HG03196 (cell line): ENCODE measurements at regions not wholly inside any gene's neighbourhood (a gene's known extent, or its start where the extent isn't known, plus 50 kb on each side); places are given as distances from the start of the nearest gene placed in this dataset.

Experiments
- ATAC-seq: cut with Tn5 transposase; IDR thresholded peaks from one replicate; pipeline ENCODE4 v1.9.1; 2021; ENCODE audit not compliant: unreplicated experiment

DNA sequence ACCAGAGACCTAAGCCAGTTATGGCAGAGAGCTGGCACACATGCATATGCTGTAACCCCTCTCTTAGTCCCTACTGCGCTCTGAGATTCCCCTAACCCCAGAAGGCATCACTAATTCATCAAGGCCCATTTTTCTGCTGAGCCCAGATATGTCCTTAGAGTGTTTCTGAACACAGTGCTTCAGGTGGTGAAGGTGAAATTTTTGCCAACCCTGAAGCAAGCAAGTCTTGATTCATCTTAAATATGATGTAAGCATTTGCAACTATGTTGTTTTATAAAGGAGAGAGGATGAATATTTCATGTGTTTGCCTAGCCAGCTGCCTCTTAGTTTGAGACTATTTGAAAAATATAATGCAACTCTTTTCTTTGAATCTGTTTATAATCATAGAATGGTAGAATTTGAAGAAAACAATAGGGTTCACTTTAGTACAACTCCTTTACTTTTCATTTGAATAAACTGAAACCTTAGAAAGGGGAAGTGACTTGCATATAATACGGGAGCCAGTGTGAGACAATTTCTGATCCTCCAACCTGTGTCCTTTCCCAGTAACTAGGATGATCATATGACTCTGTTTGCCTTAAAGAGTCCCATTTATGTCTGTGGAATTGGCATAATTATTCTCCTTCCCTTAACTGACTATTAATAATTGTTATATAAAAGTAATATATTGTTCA lies 194.3 kb upstream of the MTNR1B start:
- no peak for ATAC-seq

DNA sequence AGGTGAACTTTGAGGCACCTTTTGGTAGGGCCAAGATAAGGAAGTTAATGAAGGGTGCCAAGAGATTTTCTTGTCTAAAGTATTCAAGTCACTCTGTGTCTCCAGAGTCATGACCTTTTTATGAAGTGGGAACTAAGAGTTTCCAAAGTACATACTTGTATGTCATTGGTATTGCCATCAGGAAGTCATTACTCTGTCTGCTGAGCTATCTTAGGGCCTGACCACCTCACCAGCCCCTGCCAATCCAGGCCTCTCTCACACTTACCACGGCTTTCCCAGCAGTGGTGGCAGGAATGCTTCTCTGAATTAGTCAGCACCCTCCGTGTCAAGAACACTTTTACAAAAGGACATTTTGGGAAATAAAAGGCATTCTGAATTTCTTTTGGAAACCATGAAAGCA lies 192.8 kb upstream of the MTNR1B start:
- no peak for ATAC-seq

DNA sequence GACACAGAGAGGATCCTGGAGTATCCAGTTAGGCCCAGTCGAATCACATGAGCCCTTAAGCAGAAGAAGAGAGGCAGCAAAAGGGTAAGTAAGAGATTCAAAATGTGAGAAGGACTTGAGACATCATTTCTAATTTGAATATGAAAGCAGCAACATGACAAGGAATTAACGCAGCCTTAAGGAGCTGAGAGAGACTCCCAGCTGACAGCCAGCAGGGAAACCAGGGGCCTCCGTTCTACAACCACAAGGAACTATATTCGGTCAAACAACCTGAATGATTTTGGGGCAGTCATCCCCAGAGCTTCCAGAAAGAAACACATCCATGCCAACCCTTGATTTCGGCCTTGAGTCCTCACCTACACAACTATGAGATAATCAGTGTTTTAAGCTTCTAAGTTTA lies 189.7 kb upstream of the MTNR1B start:
- no peak for ATAC-seq

DNA sequence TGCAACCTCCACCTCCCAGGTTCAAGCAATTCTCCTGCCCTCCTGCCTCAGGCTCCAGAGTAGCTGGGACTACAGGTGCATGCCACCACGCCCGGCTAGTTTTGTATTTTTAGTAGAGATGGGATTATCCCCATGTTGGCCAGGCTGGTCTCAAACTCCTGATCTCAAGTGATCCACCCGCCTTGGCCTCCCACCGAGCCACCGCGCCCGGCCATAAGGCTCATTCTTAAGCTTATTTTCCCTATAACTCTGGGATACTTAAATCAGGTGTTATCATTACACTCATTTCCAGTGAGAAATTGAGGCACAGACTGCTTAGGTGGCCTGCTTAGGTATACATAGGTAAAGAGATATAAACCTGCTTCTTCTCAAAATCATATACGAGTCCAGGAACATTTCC lies 188.3 kb upstream of the MTNR1B start:
- ATAC-seq: no peak

DNA sequence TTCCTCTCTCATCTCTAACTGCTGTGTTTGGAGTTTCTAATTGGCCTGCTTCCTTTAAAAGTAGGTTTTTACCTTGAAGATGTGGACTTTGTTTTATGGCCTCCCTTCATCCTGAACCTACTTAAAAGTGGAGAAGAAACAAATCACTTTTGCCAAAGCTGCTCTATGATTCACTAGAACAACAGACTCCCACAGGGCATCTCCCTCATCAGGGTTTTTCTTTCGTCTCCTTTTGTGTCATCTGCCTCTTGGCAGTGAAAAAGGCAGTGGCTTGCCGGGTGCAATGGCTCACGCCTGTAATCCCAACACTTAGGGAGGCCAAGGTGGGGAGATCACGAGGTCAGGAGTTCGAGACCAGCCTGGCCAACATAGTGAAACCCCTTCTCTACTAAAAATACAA lies 186.6 kb upstream of the MTNR1B start:
- ATAC-seq: no peak

DNA sequence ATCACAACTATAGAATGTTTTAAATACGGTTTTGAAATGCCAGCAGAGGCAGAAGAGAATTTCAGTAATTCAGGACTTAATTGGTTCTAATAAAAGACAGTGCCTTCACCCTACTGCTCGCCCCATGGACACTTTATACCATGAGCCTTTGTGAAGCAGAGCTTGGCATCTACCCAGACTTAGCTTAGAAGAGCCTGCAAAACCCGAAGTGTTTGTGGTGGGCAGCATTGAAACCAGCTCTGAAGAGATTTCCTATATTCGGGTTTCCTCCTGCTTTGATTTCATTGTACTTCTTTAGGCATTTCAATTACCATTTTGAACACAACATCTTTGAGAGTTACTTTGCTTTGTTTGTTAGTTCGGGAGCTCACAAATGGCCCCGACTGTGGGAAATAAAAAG lies 185.1 kb upstream of the MTNR1B start:
- no peak for ATAC-seq

DNA sequence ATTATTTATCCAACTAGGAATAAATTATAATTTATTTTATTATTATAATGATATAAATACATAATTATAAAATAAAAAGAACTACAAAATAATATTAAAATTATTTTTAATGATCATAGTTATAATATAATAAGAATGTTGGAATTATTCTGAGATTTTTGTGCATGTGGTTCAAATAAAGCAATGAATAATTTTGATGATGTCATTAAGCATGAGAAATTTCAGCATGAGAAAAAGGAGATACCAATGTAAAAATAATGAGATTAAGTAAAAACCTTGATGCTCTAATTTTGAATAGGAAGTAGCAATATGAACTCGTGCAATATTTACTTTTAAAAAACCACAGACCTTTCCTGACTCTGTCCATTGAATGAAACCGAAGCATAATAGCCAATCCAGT lies 181.8 kb upstream of the MTNR1B start:
- ATAC-seq: no peak

DNA sequence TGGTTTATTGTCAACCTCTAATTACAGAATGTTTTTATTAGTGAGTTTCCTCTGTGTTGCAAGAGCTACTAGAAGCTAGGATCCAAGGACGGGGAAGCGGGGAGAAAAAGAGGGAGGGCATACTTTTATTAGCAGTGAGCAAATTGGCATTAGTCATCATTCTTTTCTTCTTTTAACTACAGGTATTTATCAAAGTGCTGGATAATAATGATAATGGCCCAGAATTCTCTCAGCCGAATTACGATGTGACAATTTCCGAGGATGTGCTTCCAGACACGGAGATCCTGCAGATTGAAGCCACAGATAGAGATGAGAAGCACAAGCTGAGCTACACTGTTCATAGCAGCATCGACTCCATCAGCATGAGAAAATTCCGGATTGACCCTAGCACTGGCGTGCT lies 179.7 kb upstream of the MTNR1B start:
- no peak for ATAC-seq

DNA sequence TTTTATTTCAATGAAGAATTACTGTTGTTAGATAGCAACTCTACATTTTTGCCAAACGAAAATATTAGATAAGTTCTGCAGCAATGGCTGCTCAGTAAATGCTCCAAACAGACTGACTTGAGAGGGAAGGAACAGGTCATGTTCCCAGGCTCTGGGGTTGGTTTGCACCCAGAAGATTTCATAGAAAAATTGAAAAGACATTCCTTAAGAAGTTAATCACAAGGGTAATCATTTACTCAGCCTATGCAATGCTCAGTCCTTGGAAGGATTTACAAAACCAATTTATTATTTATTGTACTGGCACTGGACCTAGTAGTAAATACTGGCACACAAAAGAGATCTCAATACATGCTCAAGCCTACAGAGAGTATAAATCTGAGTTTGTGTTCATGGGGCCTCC lies 179.1 kb upstream of the MTNR1B start:
- no peak for ATAC-seq

DNA sequence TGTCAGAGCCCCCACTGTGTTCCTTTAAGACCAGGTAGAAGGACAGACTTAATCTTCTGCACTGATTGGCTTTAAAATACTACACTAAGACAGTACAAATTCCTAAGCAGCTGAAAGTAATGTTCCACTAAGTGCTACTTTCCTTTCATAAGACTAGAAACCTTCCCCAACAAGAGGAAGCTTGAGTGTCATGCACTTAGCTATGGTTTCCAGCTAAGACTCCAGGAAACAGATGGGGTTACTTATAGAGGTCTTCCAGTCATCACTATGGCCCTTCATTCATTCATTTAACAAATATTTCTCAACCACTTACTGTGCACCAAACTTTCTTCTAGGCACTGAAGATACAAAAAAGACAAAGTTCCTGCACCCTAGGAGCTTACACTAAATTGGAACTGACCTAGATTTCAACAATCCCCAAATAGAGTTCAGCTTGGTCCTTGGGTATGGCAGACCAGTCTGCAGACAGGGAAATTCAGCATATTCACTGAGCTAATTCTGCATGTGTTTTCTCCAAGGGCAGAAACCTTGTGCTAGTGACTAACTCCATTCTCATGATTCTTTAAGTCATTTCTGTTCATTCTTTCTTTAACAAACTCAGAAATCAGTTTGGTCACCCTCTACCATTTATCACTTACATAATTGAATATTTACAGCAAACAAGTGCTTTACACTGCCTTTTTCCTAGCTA lies 178.4 kb upstream of the MTNR1B start:
- no peak for ATAC-seq

DNA sequence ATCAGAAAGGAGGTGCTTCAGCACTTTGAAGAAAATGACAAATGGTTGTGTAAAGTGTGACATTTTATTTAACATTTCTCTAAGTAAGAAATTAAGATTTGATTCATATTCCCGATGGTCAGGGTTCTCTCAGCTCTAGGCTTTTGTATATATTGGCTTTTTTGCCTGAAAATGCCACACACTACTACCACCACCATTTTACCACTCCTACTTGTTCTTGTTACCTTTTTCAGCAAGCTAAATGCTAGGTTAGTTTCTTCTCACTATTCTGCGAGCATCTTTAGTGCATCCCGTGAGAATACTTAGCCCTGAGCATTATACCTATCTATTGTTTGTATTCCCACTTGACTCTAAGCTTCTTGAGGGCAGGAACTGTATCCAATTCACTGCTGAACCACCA lies 177.6 kb upstream of the MTNR1B start:
- ATAC-seq: no peak

DNA sequence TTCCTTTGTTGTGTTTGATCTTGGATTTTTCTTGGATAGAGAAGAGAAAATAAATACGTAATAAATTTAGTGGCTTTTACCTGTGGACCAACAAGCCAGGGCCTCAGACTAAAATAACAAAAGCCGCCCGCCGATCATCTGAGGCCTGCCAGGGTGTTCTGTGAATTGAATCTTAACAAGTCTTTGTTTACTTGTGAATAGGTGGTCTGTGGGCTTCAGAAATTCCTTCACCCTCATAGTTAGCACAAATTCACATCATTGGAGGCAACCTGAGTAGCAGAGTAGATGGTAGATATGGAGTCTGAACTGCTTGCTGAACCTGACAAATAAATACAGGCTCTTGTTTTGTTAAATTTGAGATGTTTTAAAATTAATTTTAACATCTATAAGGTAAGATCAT lies 176.3 kb upstream of the MTNR1B start:
- no peak for ATAC-seq

DNA sequence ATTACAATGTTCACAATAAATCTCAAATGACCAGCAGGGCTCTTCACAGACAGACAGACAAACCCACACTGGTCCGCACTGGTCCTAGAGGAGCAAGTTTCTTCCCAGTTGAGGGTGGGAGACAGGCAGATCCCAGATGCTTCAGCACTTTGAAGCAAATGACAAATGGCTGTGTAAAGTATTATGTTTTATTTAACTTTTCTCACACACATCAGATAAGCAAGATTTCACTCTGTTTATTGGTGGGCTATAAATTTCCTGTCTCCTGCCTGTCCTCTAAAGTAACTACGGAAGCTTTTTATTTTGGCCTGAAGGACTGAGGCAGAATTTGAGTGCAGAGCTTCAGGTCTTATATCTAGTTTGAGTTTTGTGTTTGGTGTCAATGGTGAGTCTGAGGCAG lies 174.7 kb upstream of the MTNR1B start:
- no peak for ATAC-seq

DNA sequence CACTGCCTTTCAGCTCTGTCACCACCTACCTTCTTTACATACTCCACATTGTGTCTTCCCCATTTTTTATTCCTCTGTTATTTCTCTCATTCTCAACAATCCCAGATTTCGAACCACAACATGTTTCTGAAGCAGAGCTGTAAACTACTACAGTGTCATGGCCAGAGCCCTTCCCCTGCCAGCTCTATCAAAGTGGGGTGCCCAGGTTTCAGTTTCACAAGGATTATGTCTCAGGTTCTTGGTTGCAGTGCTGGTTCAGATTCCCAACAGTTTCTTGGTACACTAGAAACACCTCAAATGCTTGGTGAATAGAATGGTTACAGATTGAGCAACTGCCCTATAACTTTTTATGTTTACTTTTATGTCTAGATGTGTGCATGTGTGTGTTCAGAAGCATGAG lies 172.7 kb upstream of the MTNR1B start:
- ATAC-seq: no peak

DNA sequence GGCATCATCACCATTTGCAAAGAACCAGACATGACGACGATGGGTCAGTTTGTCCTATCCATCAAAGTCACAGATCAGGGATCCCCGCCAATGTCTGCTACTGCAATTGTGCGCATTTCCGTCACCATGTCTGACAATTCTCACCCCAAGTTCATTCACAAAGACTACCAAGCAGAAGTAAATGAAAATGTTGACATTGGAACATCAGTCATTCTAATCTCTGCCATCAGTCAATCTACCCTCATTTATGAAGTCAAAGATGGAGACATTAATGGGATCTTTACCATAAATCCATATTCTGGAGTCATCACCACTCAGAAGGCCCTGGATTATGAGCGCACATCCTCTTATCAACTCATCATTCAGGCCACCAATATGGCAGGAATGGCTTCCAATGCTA lies 171.6 kb upstream of the MTNR1B start:
- no peak for ATAC-seq

DNA sequence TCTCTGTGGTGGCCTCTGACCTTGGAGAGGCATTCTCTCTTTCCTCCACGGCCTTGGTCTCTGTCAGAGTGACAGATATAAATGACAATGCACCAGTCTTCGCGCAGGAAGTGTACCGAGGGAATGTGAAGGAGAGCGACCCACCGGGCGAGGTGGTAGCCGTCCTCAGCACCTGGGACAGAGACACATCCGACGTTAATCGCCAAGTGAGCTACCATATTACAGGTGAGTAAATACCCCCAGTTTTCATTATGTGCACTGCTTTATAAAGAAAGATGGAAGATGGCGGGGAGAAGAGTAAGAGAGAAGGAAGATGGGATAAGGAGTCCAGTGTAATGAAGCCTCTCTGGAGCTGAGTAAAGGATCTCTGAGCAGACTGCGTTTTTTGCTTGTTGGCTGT lies 167.8 kb upstream of the MTNR1B start:
- ATAC-seq: no peak

DNA sequence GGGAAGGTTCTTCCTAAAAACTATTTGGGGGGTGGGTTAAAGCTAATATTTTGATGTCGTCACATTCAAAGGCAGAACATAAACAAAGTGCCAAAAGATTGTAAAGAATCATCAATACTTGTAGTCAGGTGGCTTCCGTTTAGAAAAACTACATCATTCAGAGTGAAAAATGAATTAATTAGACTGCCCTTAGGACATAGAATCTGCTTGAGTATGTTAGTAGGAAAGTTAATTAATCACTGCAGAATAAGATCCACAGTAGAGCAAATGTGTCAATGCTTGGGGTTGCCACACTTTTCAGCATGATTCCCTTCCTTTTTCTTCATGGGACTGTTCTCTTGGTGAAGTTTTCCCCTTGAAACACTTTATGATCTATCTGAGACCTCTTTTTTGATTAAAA lies 166.8 kb upstream of the MTNR1B start:
- ATAC-seq: no peak

DNA sequence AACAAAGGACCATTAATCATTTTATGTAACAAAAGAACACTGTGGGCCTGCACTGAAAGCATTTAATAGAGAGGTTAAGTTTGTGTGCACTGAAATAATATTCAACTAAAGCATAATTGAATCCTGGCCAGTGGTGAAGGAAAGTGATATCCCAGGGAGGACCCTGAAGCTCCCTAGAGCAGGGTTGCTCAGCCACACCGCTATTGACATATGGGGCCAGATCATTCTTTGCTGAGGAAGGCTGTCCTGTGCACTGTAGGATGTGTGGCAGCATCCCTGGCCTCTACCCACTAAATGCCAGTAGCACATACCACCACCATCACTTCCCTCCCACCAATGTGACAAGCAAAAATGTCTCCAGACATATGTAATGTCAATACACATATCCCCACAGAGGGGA lies 166.1 kb upstream of the MTNR1B start:
- ATAC-seq: no peak

DNA sequence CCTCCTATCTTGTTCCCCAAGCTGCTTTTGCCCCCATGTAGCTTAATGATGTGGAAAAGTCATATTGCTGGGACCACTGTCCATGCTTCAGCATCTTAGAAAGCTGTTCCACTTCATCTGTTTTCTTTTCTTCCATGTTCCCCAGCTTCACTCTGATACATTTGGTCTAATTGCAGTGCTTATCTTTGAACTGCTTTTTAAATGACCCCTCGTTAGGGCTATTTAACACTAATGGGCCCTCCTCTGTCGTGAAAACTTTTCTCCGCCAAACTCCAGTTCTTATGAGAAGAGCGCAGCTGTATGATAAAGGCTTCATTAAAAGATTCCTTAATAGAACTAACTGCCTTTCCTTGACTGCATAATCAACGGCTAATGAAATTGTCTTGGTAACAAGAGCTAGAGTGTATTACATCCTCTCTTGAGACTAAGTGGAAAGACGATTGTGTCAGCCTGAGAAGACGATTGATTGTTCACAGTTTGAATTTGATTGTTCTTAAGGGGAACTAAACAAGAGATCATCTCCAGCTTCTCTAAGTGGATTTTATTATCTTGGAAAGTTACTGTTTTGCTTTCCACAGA lies 165.0 kb upstream of the MTNR1B start:
- no peak for ATAC-seq

DNA sequence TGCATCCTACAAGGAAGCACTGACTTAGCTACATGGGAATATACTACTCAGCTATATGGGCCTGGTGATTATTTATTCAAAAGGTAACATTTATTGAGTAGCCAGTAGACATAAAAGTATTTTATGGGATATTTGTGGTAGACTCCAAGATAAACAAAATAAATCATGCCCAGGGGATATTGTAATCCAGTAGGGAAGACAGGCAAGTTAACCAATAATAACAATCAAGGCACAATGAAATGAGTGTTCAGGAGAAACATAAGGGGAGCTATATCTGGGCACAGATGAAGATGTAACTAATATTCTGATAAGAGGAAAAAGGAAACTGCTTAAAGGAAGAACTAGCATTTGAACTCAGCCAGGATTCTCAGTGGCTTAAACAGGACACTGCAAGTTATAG lies 161.4 kb upstream of the MTNR1B start:
- ATAC-seq: no peak

DNA sequence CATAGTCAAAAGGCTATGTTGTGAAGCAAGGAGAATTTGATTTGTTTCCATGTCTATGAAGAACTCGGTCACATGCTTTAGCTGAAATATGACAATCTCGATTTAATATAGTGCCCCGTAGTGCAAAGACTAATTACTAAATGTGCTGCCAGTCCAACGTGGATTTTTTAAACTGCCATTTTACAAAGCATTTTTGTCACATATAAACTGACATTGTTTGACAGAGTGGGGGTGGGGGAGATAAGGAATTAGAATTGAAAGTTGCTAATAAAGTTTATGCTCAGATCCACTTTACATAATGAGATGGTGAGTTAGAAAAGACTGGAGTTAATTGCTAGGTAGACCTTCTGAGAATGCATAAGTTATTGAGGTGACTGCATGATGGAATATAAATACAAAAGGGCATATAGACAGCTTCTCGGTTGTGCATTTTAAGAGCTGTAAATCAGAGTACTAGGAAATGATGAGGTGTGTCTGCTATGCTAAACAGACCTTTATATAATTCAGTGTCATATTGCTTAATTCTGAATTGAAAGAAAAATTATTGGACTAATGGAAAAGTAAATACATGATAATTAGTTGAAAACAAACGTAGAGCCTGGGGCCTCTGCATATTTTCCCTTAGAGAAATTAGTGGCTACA lies 158.9 kb upstream of the MTNR1B start:
- no peak for ATAC-seq

DNA sequence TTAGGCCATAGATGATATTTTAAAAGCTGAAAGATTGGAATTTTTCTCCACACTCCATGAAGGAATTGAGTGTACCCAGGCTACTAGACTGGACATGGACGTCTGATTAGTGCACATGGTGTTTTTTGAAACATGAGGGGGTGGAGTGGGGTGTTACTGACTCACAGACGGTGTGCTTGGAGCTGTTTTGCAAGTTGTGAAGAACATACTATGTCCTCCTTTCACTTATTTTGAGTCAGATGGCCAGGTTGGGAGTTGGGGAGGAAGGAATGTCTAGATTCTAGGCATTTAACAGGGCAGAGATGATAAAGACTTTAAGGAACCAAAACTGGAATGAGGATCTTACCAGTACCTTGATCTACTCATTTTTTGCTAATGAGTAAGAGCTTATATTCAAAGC lies 158.1 kb upstream of the MTNR1B start:
- ATAC-seq: no peak
